COLO829 (cell line): ENCODE measurements at regions not wholly inside any gene's neighbourhood (a gene's known extent, or its start where the extent isn't known, plus 50 kb on each side); places are given as distances from the start of the nearest gene placed in this dataset.
"Not testable (repeated sequence)": the region's sequence is repeated elsewhere in the genome, so short reads cannot be mapped to it uniquely, and the experiment has no call there.

Experiments
- DNase-seq: peaks from one replicate; pipeline ENCODE4 v3.0.0; 2012; ENCODE audit warnings: low spot score

- DNase-seq, result no peak
Measured at GRCh38 chr5:16296946-16297345, 117.4 kb upstream of the MARCHF11 start.

- DNase-seq, result no peak
Measured at GRCh38 chr5:16291894-16292293, 112.3 kb upstream of the MARCHF11 start.

GRCh38 chr5:16291474-16291873 is 111.9 kb upstream of the MARCHF11 start:
- no peak for DNase-seq

GRCh38 chr5:16283791-16284190 is 104.2 kb upstream of the MARCHF11 start:
- DNase-seq, result no peak

- DNase-seq, result not testable (repeated sequence)
Measured at GRCh38 chr5:16276859-16277258, 97.3 kb upstream of the MARCHF11 start.

GRCh38 chr5:16271851-16272250 is 92.3 kb upstream of the MARCHF11 start:
- no peak for DNase-seq

- no peak for DNase-seq
Measured at GRCh38 chr5:16265141-16265540, 85.5 kb upstream of the MARCHF11 start.

- DNase-seq, result no peak
Measured at GRCh38 chr5:16260000-16260399, 80.4 kb upstream of the MARCHF11 start.

- DNase-seq, result no peak
Measured at GRCh38 chr5:16253856-16254255, 74.3 kb upstream of the MARCHF11 start.

- no peak for DNase-seq
Measured at GRCh38 chr5:16245956-16246355, 66.4 kb upstream of the MARCHF11 start.

GRCh38 chr5:16245249-16245648 is 65.7 kb upstream of the MARCHF11 start:
- no peak for DNase-seq

- DNase-seq, result no peak
Measured at GRCh38 chr5:16238018-16238417, 58.4 kb upstream of the MARCHF11 start.

GRCh38 chr5:16234598-16234997 is 55.0 kb upstream of the MARCHF11 start:
- no peak for DNase-seq

GRCh38 chr5:16233730-16234129 is 54.1 kb upstream of the MARCHF11 start:
- no peak for DNase-seq

GRCh38 chr5:16229357-16229940 is 49.9 kb upstream of the MARCHF11 start:
- DNase-seq, result no peak
